ENCODE measurements at regions not wholly inside any gene's neighbourhood (a gene's known extent, or its start where the extent isn't known, plus 50 kb on each side); places are given as distances from the start of the nearest gene placed in this dataset.

GRCh38 chr11:70608568-70609470 is 210.5 kb downstream of the CTTN start:
- DNase-seq (ENCODE audit: low read depth, low spot score), result no peak

- no peak for DNase-seq (ENCODE audit: low read depth, low spot score)
These were observed 212.5 kb downstream of the CTTN start for GRCh38 chr11:70610566-70611565.

GRCh38 chr11:70611821-70612220 is 213.5 kb downstream of the CTTN start:
- no peak for DNase-seq (ENCODE audit: low read depth, low spot score)

GRCh38 chr11:70612459-70613141 is 214.3 kb downstream of the CTTN start:
- DNase-seq (ENCODE audit: low read depth, low spot score), result no peak

DNA sequence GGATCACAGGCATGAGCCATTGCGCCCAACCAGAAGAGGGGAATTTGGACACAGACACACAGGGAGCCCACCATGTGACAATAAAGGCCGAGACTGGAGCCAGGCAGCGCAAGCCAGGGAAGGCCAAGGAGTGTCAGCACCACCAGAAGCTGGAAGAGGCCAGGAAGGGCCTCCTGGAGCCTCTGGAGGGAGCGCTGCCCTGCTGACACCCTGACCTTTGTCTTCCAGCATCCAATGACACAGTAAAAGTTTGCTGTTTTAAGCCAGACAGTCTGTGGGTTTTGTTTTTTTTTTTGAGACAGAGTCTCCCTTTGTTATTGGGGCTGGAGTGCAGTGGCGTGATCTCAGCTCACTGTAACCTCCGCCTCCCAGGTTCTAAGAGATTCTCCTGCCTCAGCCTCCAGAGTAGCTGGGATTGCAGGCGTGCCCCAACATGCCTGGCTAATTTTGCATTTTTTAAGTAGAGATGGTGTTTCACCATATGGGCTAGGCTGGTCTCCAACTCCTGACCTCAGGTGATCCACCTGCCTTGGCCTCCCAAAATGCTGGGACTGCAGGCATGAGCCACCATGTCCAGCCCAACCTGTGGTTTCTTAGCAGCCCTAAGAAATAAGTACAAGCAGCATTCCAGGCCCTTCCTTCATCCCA is 215.8 kb downstream of the CTTN start:
- DNase-seq (ENCODE audit: low read depth, low spot score), result no peak

DNA sequence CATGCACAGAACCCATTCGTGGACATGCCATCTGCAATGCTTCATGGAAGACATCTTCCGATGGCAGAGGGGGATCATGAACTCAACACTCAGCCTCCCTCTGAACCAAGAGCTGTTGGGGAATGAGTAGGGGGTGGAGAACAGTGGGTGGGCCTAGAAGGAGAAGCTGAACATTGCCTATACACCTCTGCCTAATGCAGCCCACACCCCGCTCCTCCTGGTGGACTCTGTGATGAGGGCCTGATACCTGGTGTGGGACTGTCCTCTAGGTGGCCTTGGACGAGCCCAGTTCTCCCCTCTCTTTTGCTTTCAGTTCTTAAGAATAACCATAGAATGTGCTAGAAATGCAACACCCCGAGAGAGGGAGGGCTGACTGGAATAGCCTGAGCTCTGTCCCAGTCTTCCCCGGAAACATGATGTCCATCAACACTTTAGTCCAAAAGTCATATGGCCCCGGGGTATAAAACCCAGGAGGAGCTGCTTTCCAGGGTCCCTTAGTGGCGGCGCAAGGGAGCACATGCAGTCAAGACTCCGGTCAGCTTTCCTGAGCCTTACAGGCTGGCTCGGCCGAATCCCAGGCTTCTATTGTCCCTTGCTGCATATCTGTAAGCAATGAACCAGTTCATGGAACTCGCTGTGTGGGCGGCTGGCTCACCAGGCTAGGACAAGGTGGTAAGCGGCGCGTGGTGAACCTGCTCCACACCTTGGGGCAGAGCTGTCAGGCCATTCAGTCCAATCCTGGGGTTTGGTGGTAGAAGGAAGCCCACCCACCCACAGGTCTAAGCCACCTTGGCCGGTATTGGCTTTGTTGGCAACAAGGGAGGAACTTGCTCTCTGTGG is 216.9 kb downstream of the CTTN start:
- no peak for DNase-seq (ENCODE audit: low read depth, low spot score)

DNA sequence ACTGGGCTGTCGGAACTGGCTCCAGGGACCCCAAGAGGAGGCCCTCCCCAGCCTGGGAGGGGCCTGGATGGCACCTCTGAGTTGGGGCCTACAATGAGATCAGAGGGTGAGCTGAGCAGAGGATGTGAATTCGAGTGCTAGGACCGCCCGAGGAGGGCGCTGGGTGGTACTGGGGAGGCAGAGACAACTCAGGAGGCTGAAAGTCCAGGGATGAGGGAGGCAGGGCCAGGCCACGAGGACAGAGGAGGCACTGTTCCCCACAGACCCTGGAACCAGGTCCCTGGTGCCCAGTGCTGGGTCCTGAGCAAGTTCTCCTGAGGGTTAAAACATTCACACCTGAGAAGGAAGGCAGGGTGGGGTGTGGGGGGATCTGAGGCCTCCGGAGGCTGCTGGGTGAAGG is 218.0 kb downstream of the CTTN start:
- DNase-seq (ENCODE audit: low read depth, low spot score), result no peak

DNA sequence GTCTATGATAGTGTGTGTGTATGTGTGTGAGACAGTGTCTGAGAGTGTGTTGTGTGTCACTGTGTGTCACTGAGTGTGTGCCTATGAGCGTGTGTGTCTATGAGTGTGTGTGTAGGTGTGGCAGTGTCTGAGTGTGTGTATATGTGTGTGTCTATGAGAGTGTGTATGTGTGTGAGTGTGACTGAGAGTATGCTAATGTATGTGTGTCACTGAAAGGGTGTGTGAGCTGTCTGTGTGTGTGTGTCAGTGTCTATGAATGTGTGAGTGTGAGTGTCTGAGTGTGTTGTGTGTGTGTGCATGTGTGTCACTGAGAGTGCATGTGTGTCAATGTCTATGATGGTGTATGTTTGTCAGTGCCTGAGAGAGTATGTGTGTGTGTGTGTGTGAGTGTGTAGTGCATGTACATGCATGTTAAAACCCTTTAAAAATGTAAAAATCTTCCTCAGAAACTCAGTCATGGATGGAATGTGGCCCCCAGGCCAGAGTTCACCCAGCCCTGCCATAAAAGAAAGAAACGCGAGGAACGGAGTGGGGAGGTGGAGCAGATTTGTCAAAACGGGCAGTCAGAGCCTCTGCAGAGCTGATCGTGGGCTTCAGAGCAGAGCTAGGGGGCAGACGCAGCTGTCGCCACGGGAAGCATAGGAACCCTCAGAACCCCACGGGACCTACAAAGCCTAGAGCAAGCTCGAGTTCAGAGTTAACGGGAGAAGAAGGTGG is 218.8 kb downstream of the CTTN start:
- DNase-seq (ENCODE audit: low read depth, low spot score), result no peak

- DNase-seq (ENCODE audit: low read depth, low spot score), result no peak
These were observed 220.2 kb downstream of the CTTN start for GRCh38 chr11:70618431-70619101.

- DNase-seq (ENCODE audit: low read depth, low spot score), result no peak
These were observed 221.3 kb downstream of the CTTN start for GRCh38 chr11:70619591-70619990.

DNA sequence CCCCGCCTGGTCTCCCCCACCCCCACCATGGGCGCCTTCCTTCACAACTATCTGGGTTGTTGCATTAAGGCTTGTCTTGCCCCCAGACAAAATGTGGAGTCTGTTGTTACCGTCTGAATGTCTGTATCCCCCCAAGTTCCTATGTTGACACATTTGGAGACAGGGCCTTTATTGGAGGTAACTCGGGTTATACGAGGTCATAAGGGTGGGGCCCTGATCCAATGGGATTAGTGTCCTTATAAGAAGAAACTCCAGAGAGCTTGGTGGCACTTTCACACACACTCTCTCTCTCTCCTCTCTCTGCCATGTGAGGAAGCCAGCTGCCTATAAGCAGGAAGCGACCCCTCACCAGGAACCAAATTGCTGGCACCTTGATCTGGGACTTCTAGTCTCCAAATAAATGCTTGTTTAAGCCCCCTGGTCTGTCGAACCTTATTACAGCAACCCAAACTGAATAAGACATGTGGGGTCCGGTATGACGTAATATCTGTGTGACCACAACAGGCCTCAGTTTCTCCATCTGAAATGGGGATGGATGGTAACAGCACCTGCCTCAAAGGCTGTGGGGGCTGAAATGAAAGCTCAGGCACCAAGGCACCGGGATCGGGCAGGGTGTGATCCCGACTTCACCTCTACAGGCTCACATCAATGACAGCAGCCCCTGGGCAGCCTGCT is 222.3 kb downstream of the CTTN start:
- DNase-seq (ENCODE audit: low read depth, low spot score), result no peak

GRCh38 chr11:70621241-70621640 is 222.9 kb downstream of the CTTN start:
- DNase-seq (ENCODE audit: low read depth, low spot score), result no peak

DNA sequence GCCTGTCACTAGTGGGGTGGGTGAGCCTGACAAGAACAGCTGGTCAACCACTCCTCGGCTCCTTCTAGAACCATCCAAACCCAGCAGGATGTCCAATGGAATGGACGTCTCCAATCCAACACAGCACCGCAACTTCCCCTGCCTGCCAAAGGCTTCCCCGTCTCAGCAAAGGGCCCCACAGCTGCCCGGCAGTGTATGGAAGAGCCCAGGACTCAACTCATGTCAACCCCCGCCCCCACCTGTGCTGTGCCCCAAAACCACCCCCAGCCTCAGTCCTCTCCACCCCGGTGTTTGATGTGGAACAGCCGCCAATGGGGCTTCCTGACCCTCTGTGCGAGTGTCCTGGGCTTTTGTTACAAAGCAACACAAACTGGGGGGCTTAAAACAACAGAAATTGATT is 223.8 kb downstream of the CTTN start:
- DNase-seq (ENCODE audit: low read depth, low spot score), result no peak

GRCh38 chr11:70623906-70624597 is 225.7 kb downstream of the CTTN start:
- DNase-seq (ENCODE audit: low read depth, low spot score), result no peak

GRCh38 chr11:70624598-70624993 is 226.3 kb downstream of the CTTN start:
- no peak for DNase-seq (ENCODE audit: low read depth, low spot score)

- no peak for DNase-seq (ENCODE audit: low read depth, low spot score)
These were observed 226.7 kb downstream of the CTTN start for GRCh38 chr11:70625051-70625450.

DNA sequence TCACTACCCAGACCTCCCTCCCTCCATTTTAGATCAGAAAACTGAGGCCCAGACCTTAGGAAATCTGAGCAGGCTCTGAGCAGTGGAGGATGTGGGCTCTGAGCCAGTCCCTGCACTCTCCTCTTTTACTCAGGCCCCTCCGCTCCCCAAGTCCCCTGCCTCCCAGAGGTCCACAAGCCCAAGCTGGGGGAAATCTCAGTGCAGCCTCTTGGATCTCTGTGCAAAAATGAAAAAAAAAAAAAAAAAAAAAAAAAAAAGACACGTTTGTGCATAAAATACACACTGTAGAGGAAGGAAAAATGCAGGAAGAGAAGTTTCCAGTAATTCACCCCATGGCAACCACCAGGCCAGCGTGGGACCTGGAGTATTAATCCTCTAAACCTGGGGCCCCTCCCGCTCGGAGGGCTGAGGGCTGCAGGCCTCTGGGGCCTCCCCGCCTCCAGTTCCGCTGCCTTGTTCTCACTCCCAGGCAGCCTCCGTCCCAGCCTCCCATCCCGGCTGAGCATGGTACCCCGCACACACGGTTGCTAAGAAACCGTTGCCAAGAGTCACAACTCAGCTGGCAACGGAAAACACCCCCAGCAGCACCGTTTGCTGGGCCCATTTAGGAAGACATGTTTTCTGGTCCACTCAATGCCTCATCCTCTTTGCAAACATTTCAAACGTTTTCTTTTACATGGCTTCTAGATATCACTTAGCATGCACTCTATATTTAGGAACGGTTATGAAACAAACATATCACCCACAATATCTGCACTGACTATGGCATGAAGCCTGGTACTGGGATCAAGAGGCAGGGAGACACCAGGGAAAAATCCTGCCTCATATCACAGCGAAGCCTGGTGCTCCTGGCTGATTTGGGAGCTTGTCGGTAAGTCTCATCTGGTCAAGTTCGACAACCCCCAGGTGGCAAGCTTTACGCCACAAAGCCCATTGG is 227.5 kb downstream of the CTTN start:
- no peak for DNase-seq (ENCODE audit: low read depth, low spot score)
